OCI-LY7 (cell line): ENCODE measurements at regions not wholly inside any gene's neighbourhood (a gene's known extent, or its start where the extent isn't known, plus 50 kb on each side); places are given as distances from the start of the nearest gene placed in this dataset.
"Not testable (repeated sequence)": the region's sequence is repeated elsewhere in the genome, so short reads cannot be mapped to it uniquely, and the experiment has no call there.

Experiments used
- BruUV-seq: library from RNA; stranded (reverse); fragments of 400-500 nt; replicated peaks from 2 replicates; lab custom pipeline; 2021; lab: Mats Ljungman, UMichigan
- CTCF ChIA-PET: fragments of 300-600 bp; sonication (Branson Sonifier 250); formaldehyde crosslinking; loops from one replicate; lab custom pipeline; 2022; ENCODE audit warnings: antibody characterized with exemption; ENCODE audit not compliant: unreplicated experiment; lab: Charles Lee
- POLR2A ChIA-PET: fragments of 300-600 bp; sonication (Branson Sonifier 250); formaldehyde crosslinking; loops from one replicate; lab custom pipeline; 2022; ENCODE audit warnings: antibody characterized with exemption; lab: Charles Lee
- DNase-seq: peaks from one replicate; pipeline ENCODE4 v3.0.0-alpha.2; 2015; ENCODE audit warnings: low spot score
- H2AFZ ChIP-seq: fragments of 200-600 bp; sonication (generic), shearing (Covaris generic); 2 replicates; pipeline ENCODE4 v1.6.1; 2014; ENCODE audit warnings: mild to moderate bottlenecking, antibody characterized with exemption, low read length, moderate library complexity
- H3K27ac ChIP-seq: fragments of 200-600 bp; sonication (generic); 2 replicates; pipeline ENCODE4 v1.5.1; 2014; ENCODE audit warnings: mixed run types, low read depth, mild to moderate bottlenecking, moderate library complexity, low read length, inconsistent platforms; ENCODE audit not compliant: poor library complexity, severe bottlenecking
- H3K36me3 ChIP-seq: fragments of 200-600 bp; sonication (generic); 2 replicates; pipeline ENCODE4 v1.6.1; 2014; ENCODE audit warnings: mild to moderate bottlenecking, antibody characterized with exemption, low read length, moderate library complexity, mixed read lengths; ENCODE audit not compliant: insufficient read depth
- H3K4me1 ChIP-seq: fragments of 200-600 bp; sonication (generic); 2 replicates; pipeline ENCODE4 v1.5.1; 2014; ENCODE audit warnings: mild to moderate bottlenecking, low read length; ENCODE audit not compliant: insufficient read depth, poor library complexity, severe bottlenecking
- H3K4me2 ChIP-seq: fragments of 200-600 bp; sonication (generic); 2 replicates; pipeline ENCODE4 v1.6.1; 2014; ENCODE audit warnings: mild to moderate bottlenecking, low read length
- H3K4me3 ChIP-seq: fragments of 200-600 bp; sonication (generic); 2 replicates; pipeline ENCODE4 v1.5.1; 2014; ENCODE audit warnings: mild to moderate bottlenecking, low read depth, low read length; ENCODE audit not compliant: poor library complexity, severe bottlenecking
- H3K79me2 ChIP-seq: fragments of 200-600 bp; sonication (generic); 2 replicates; pipeline ENCODE4 v1.6.1; 2016; ENCODE audit warnings: low read depth, mild to moderate bottlenecking, low read length, moderate library complexity, mixed read lengths; ENCODE audit not compliant: insufficient read depth
- H3K9me2 ChIP-seq: fragments of 200-600 bp; sonication (generic); 2 replicates; pipeline ENCODE4 v1.6.1; 2016; ENCODE audit warnings: mild to moderate bottlenecking, low read length, mixed read lengths; ENCODE audit not compliant: insufficient read depth
- H3K9me3 ChIP-seq: fragments of 200-600 bp; sonication (generic); 2 replicates; pipeline ENCODE4 v1.6.1; 2014; ENCODE audit warnings: mild to moderate bottlenecking, mixed run types, low read length, mixed read lengths
- H4K20me1 ChIP-seq: fragments of 200-600 bp; sonication (generic); 2 replicates; pipeline ENCODE4 v1.6.1; 2014; ENCODE audit warnings: mild to moderate bottlenecking, antibody characterized with exemption, low read length, moderate library complexity, mixed read lengths; ENCODE audit not compliant: insufficient read depth
- EZH2phosphoT487 ChIP-seq: fragments of 200-600 bp; sonication (generic); IDR thresholded peaks from 2 replicates; pipeline ENCODE4 v1.6.1; 2018; ENCODE audit warnings: low read depth, borderline replicate concordance, mild to moderate bottlenecking, mixed run types, antibody characterized with exemption, low read length, moderate library complexity, mixed read lengths
- intact Hi-C: fragments of 100-400 bp; cut with micrococcal nuclease; formaldehyde crosslinking; loops from one replicate; pipeline ENCODE4 v1.10.0; 2022; ENCODE audit not compliant: unreplicated experiment
- TF ChIP-seq, protein P1 (sequence below): fragments of 200-600 bp; sonication (generic); conservative IDR thresholded peaks from 2 replicates; pipeline ENCODE4 v1.5.1; 2014; ENCODE audit warnings: mild to moderate bottlenecking, antibody characterized with exemption, low read length, moderate library complexity, mixed read lengths

DNA sequence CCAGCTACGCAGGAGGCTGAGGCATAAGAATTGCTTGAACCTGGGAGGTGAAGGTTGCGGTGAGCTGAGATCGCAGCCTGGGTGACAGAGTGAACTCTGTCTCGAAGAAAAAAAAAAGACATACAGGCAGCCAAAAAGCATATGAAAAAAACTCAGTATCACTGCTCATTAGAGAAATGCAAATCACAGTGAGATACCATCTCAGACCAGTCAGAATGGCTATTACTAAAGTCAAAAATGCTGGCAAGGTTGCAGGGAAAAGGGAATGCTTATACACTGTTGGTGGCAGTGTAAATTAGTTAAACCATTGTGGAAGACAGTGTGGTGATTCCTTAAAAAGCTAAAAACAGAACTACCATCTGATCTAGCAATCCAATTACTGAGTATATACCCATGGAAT is 123.1 kb downstream of the CHIC2 start:
- H3K9me3 ChIP-seq: peaks cover 6% of the 10 kb centered on the region
- H3K9me2 ChIP-seq: no peaks in the 10 kb centered on the region
- intact Hi-C loops: no loop called here
- TF ChIP-seq, protein P1, sequence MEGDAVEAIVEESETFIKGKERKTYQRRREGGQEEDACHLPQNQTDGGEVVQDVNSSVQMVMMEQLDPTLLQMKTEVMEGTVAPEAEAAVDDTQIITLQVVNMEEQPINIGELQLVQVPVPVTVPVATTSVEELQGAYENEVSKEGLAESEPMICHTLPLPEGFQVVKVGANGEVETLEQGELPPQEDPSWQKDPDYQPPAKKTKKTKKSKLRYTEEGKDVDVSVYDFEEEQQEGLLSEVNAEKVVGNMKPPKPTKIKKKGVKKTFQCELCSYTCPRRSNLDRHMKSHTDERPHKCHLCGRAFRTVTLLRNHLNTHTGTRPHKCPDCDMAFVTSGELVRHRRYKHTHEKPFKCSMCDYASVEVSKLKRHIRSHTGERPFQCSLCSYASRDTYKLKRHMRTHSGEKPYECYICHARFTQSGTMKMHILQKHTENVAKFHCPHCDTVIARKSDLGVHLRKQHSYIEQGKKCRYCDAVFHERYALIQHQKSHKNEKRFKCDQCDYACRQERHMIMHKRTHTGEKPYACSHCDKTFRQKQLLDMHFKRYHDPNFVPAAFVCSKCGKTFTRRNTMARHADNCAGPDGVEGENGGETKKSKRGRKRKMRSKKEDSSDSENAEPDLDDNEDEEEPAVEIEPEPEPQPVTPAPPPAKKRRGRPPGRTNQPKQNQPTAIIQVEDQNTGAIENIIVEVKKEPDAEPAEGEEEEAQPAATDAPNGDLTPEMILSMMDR: no peak
- TF ChIP-seq EZH2phosphoT487: no peak
- H4K20me1 ChIP-seq: no peaks in the 10 kb centered on the region
- no peak overlapping the region for H3K4me3 ChIP-seq
- H3K79me2 ChIP-seq: no peaks in the 10 kb centered on the region
- BruUV-seq: no TSS peak
- H3K36me3 ChIP-seq: no peaks in the 10 kb centered on the region
- no peak overlapping the region for H3K27ac ChIP-seq
- no peaks in the 10 kb centered on the region for H3K4me1 ChIP-seq
- H2AFZ ChIP-seq: no peak overlapping the region
- no peak overlapping the region for H3K4me2 ChIP-seq
- POLR2A ChIA-PET: interaction anchor here (1.3 kb wide), 1 partner anchor 13 kb away, joined by 4 read pairs; no protein-coding TSS in a partner anchor
- no peak for DNase-seq
- CTCF ChIA-PET: interaction anchor here (0.6 kb wide), 1 partner anchor 12 kb away, joined by 3 read pairs; no protein-coding TSS in a partner anchor

DNA sequence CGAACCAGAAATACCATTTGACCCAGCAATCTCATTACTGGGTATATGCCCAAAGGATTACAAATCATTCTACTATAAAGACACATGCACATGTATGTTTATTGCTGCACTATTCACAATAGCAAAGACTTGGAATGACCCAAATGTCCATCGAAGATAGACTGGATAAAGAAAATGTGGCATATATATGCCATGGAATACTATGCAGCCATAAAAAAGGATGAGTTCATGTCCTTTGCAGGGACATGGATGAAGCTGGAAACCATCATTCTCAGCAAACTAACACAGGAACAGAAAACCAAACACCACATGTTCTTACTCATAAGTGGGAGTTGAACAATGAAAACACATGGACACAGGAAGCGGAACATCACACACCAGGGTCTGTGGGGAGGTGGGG is 124.5 kb downstream of the CHIC2 start:
- DNase-seq, H3K36me3 ChIP-seq, intact Hi-C loops, H3K9me2 ChIP-seq, BruUV-seq, H3K79me2 ChIP-seq, H3K4me1 ChIP-seq, H2AFZ ChIP-seq, H3K4me3 ChIP-seq, H3K27ac ChIP-seq, H4K20me1 ChIP-seq, CTCF ChIA-PET, POLR2A ChIA-PET, H3K4me2 ChIP-seq, H3K9me3 ChIP-seq: not testable (repeated sequence)

DNA sequence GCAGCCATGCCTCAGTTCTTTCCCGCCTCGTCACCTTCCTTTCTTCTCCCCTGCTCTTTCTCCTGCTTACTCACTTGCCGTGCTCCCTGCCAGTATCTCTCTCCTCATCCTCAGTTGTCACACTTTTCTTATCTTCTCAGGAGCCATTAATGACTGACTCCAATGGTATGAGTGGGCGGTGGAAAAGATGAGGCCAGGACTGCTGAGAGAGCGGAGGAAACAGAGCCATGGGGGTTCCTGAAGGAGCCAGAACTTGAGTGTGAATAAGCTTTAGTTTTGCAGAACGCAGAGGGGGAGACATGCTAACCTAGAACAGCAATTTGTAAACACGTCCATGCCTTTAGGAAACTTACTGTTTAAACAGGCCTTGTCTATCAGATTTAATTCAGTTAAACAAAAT is 126.5 kb downstream of the CHIC2 start:
- intact Hi-C loops: no loop called here
- ChIA-PET POLR2A (no interaction called here), CTCF (no interaction called here)
- no TSS peak for BruUV-seq
- Histone ChIP-seq H3K9me3 (peaks cover 6% of the 10 kb centered on the region), H3K4me2 (no peak overlapping the region), H3K4me1 (no peaks in the 10 kb centered on the region), H3K4me3 (no peak overlapping the region), H3K36me3 (no peaks in the 10 kb centered on the region), H3K9me2 (no peaks in the 10 kb centered on the region), H2AFZ (no peak overlapping the region), H4K20me1 (no peaks in the 10 kb centered on the region), H3K79me2 (no peaks in the 10 kb centered on the region), H3K27ac (no peak overlapping the region)
- TF ChIP-seq, protein P1: no peak
- TF ChIP-seq EZH2phosphoT487: no peak
- DNase-seq: no peak
